Hepatic stellate cell (primary cell): ENCODE measurements at regions not wholly inside any gene's neighbourhood (a gene's known extent, or its start where the extent isn't known, plus 50 kb on each side); places are given as distances from the start of the nearest gene placed in this dataset.

Source experiments
- DNase-seq: peaks from one replicate; pipeline ENCODE4 v3.0.0; 2011; ENCODE audit warnings: low spot score

- DNase-seq = no peak
These were observed 173.2 kb upstream of the TECRL start for GRCh38 chr4:64582492-64582891.

DNA sequence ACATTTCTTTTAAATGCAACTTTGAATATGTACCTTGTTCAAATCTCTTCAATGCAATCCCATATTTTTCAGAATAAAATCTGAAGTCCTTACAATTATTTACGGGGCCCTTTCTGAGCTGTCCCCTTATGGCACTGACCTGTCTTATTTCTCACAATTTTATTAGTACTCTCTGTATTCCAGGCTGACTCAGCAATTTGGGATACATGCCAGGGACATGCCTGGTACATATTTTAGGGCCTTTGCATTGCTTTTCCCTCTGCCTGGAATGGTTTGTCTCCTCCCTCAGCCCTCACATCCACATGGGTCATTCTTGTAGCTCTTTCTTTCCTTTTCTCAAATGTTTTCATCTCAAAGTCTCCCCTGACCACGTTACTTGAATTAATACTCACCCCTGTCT is 172.2 kb upstream of the TECRL start:
- DNase-seq = no peak

DNA sequence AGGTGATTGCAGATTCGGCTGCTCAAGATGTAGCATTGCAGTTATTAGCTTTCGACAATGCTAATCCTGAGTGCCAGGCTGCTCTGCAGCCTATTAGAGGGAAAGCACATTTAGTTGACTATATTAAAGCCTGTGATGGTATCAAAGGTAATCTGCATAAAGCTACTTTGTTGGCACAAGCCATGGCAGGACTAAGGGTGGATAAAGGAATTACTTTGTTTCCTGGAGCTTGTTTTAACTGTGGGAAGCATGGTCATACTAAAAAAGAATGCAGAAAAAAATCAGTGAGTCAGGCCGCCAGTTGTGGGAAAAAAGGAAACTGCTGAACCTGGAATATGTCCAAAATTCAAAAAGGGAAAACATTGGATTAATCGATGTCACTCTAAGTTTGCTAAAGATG is 154.9 kb upstream of the TECRL start:
- DNase-seq = no peak

GRCh38 chr4:64559571-64559970 is 150.3 kb upstream of the TECRL start:
- DNase-seq = no peak

DNA sequence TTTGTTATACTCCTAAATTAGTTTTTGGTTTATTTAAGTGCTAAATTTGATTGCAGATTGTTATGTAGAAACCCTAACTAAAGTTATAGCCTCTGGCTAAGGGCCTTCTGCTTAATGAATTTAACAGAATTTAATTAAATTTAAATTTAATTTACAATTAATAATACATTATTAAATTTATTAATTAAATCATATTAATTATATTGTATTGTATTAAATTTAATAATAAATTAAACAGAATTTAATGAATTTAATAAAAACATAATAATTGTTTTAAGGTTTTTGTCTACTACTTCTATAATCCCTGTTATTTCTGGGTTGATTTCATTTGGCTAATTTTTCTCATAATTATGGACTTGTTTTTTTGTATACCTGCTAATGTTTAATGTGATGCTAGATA is 141.9 kb upstream of the TECRL start:
- no peak for DNase-seq

DNA sequence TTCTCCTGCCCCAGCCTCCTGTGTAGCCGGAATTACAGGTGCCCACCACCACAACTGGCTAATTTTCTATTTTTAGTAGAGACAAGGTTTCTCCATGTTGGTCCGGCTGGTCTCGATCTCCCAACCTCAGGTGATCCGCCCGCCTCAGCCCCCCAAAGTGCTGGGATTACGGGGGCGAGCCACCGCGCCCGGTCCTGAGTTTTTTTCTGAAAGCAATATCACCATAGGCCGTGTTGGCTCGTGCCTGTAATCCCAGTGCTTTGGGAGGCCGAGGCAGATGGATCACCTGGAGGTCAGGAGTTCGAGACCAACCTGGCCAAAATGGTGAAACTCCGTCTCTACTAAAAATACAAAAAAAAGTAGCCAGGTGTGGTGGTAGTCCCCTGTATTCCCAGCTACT is 136.3 kb upstream of the TECRL start:
- DNase-seq = no peak

DNA sequence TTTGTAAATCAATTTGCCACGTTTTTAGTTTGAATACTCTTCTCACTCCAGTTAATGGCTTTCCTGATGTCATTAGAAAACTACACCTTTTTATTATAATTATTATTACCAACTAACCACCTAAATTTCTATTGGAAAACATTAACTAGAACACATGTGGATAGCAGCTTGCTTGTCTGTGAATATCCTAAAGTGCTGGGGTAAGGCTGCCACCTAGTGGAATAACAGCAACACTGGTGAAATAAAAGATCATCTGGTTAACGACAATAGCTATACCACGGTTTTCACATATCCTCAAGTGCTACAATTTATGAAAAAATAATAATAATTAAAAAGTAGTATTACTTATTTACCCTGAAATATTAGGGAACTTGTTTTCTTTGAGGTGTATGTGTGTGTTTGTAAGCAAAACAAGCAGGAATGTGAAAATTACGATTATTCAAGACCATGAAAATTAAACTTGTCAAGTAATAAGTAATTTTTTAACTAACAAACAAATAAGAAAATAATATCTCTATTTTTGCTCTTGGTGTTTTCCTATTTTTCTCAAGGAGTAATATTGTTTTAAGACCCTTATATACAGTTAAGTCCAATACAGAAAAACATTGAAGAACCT is 130.1 kb upstream of the TECRL start:
- DNase-seq = peak; percentile 26

DNA sequence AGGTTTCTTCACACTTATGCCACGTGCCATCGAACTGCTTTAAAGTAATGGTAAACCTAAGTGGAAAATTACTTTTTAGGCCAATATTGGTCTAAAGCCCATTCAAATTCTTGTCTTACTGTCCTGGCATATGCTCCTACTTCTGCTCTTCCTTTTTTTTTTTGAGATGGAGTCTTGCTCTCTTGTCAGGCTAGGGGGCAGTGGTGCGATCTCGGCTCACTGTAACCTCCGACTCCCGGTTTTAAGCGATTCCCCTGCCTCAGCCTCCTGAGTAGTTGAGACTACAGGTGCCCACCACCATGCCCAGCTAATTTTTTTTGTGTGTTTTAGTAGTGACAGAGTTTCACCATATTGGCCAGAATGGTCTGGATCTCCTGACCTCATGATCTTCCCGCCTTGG is 129.0 kb upstream of the TECRL start:
- no peak for DNase-seq

DNA sequence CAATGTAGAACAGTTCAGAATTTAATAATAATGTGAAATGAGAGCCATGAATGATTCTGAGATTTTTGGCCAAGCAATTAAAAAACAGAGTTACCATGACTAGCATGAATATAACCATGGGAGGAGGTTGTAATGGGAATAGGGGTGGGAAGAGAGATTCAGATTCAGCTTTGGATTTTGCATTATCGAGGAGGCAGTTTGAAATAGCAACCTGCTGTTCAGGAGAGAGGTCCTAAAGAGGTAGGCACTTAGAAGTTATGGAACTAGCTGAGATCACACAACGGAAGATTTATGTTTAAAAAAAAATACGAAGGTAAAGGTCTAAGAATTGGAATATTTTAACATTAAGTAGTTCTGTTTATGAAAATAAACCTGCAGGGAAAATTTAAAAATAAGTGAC is 124.4 kb upstream of the TECRL start:
- DNase-seq = no peak

DNA sequence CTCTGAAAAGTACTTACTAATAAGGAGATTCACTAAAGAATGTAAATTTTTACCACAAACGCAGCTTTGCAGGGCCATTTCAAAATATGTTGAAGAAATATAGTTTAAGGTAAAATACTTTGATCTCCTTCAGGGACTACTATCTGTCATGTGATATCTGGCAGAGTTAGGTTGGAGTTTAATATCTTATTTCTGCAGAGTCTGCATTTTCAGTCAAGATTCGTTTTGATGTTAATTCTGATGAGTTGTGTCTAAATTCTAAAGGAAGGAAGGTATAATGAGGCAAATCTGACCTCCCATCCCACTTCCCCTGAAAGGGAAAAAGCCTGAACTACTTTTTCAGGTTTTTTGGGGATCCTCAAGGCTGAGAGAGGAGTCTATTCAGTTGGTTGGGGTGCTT is 123.9 kb upstream of the TECRL start:
- no peak for DNase-seq

- no peak for DNase-seq
These were observed 111.2 kb upstream of the TECRL start for GRCh38 chr4:64520421-64520820.

DNA sequence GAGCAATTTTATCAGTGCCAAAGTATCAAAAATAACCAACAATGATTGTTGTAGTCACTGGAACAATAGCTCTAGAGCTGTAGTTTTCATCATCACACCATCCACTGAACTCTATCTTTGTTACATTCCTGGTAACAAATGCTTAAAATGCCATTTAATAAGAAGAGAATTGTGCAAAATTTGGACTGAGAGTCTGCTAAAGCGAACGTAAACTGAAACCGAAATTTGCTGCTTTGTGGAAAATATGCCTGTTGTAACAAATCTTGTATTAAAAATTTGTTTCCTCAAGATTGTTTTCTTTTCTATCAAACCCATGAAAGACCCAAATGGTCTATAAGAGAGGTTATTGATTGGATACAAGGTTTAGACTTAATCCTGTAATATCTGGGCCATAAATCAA is 109.3 kb upstream of the TECRL start:
- no peak for DNase-seq

DNA sequence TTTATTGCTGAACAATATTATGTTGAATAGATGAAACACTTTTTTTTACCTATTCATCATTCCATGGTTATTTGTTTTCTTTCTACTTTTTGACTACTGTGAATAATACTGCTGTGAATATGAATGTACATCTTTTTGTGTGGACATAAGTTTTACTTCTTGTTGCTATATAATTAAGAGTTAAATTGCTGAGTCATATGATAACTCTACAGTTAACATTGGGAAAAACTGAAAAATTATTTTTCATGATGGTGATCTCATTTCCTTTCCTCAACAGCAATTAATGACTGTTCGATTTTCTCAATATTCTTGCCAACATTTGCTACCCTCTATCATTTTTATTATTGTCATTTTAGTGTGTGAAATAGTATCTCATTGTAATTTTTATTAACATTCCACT is 106.9 kb upstream of the TECRL start:
- DNase-seq = no peak

DNA sequence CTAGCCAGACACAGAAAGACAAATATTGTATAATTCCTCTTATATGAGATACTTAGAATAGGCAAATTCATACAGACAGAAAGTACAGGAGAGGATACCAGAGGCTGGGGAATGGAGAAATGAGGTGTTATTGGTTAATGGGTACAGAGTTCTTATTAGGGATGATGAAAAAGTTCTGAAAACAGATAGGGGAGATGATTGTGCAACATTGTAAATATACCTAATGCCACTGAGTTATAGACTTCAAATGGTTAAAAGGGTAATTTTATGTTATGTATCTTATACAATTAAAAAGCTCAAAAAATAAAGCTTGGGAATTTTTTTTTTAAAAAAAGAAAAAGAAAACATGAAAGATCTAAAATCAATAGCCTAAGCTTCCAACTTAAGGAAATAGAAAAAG is 98.8 kb upstream of the TECRL start:
- no peak for DNase-seq

DNA sequence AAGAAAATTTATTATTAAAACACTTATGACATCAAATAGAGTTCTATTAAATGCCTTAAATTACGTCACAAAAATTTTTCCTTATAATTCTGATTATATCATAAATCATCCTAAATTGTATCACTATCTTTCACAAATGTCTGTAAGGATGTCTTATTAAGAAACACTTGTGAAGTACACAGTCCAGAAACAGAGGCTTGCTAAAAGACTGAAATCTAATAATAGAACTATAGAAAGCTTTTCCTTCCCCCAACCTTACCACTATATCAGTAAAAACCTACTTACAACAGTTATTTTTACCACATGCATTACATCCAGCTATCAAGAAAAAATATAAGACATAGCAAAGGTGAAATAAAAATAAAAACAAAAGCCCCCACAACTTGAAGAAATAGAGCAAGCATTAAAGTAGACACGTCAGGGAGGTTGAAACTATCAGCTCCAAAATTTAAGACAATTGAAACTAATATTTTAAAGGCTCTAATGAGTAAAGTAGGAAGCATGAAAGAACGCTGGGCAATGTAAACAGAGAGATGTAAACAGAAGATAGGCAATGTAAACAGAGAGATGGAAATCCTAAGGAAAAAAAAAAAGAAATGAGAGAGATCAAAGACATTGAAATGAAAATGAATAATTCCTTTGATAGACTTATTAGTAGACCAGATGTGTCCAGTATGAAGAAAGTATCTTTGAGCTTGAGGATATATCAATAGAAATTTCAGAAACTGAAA is 94.9 kb upstream of the TECRL start:
- DNase-seq = no peak

GRCh38 chr4:64503416-64503815 is 94.2 kb upstream of the TECRL start:
- DNase-seq = no peak

DNA sequence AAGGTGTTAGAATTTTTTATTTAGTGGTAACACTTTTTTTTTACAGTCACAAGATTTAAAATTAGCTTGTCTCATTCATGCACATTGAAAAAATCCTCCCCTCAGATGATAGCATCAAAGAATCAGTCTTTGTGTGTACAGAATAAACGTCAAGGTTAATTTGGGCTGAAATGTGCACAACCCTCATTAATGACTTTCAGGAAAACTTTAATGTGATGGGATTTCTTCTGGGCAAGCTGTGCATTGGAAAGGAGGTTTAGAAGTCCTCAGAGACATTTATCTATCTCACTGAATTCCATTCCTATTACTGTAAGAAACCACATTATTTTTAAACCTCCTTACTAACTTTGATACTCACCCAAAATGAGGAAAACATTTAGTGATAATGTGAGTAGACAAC is 88.2 kb upstream of the TECRL start:
- no peak for DNase-seq

GRCh38 chr4:64495946-64496345 is 86.7 kb upstream of the TECRL start:
- no peak for DNase-seq

GRCh38 chr4:64489628-64490027 is 80.4 kb upstream of the TECRL start:
- DNase-seq = no peak

DNA sequence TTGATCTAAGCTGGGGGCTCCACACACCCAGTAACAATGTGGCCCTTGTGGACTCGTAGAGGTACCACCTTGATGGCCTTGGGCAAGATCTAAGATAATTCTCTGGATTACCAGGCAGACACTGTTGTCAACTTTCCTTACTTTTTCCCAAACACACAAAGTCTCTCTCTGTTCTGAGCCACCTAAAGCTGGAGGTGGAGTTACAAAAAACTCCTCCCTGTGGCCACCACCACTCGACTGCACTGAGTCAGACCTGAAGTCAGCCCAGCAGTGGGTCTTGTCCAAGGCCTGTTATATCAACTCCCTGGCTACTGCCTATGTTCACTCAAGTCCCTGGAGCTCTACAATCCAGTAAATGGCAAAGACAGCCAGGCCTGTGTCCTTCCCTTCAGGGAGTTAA is 70.1 kb upstream of the TECRL start:
- DNase-seq = no peak

GRCh38 chr4:64477127-64477526 is 67.9 kb upstream of the TECRL start:
- DNase-seq = no peak

DNA sequence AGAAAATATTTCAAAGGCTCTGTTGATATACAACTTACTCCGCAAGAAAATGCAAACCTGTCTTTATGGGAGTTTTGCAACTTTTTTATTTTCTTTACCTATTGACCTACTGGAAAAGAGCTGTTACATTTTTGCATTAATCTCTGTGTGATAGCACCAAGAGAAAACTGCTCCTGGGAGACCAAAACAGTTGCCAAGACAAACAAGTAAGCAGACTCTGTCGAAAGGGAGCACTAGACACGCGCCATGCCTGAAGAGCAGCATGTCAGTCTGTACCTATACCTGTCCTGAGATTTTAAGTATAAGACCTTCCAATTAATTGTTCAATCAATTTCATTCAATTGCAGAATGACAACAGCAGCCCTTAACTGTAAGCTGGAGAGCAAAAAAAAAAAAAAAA is 56.0 kb upstream of the TECRL start:
- DNase-seq = no peak

- no peak for DNase-seq
These were observed 55.3 kb upstream of the TECRL start for GRCh38 chr4:64464581-64464980.
